RCC 7860 (cell line): ENCODE measurements at regions not wholly inside any gene's neighbourhood (a gene's known extent, or its start where the extent isn't known, plus 50 kb on each side); places are given as distances from the start of the nearest gene placed in this dataset.

Source experiments
- DNase-seq: peaks from one replicate; pipeline ENCODE4 v3.0.0-alpha.2; 2015; ENCODE audit warnings: low spot score
- FAIRE-seq: peaks from 2 replicates; lab custom pipeline; 2012; peaks lifted over from hg19 to GRCh38; lab: Jason Lieb, UNC

DNA sequence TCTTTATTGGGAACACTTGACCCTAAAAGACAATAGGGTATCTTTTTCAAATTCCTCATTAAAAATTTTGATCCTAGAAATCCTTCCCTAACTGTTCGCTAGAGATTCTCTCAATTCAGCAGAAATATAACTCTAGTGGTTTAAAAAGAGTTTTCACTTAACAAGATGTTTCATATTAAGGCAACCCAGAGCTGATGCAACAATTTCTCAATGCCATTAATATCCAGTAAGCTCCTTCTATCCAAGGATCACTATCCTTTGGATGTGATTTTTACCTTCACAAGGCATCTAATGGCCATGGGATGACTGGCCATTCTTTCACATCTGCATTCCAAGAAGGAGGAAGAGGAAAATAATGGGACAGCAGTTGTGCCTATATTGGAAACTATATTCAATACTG lies 183.4 kb downstream of the ANKRD50 start:
- no peak for FAIRE-seq

DNA sequence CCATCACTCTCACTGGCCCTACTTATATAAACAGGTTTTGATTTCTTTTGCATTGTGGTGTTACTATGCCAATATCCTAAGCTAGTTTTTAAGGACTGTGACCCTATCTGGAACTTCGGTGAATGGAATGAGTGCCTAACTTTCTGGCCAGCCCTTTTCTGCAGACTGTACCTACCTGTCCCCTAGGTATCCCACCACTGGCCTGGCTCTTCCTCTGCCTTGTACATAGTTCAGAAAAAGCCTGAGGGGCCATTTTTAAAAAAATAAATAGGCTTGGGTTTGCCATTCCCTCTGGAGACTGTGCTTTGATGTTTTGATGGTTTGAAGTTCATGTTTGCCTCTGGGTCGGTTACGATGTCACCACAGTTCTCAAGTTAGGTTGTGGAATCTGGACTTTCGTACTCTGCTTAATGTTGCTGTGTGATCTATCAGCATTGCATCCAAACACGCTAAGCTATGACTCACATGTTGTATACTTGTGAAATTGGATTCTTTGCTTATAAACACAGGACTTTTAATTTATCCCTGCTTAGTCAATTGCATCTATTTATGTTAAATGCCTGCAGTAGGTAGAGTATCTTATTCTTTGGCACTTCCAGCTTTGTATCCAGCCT lies 182.0 kb downstream of the ANKRD50 start:
- no peak for FAIRE-seq
- no peak for DNase-seq

More for the DNA sequence above, 183.4 kb downstream of the ANKRD50 start:
- no peak for DNase-seq

DNA sequence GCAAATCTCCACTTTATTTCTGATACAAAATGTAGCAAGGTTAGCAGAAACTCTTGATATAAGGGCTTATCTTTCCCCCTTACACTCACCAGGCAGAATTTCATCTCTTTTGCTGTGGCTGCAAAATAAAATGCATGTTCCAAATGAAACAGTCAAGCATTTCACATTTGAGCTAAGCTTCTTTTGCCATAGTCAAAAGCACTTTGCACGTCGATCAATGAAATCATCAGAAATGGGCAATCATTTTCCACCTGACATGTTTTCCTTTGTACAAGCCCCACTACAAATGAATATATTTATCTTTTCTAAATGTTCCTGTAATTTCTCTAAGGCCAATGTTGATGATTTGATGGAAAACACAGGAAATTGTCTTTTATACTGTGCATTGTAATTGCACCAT lies 178.4 kb downstream of the ANKRD50 start:
- no peak for FAIRE-seq

DNA sequence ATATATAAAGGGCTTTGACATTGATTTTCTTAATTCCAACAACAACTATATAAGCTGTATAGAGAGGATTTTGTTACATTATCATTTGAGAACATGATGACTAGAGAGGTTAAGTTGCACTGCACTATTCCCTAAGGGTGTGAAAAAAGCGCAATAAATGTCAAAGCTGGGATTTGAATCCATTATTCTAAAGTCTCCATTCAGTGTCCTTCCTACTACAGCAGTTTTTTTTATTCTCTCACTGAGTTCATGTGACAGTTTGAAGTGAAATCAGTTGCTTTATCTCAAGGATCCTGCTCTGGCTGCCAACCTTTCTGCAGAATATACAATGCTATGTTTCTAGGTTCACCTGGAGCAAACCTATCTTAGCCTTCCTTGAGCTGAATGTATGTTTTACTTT lies 177.5 kb downstream of the ANKRD50 start:
- FAIRE-seq (no peak), DNase-seq (no peak)

More for the DNA sequence above, 178.4 kb downstream of the ANKRD50 start:
- no peak for DNase-seq

DNA sequence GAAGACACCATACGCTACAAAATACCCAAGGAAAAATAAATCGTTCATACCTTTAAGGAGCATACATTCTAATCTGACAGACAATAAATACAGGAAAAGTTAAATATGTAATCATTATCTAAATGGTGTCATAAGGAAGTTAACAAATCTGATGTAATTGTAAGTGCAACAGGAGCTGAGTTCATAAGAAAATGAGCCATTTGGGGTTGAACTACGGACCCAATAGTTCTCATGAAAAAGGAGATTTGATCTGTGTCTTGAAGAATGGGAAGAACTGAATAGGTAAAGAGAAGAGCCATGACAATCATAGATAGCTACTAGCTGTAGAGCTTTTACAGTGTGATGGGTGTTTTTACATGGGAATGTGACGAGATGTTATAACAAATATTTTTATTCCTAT lies 175.6 kb downstream of the ANKRD50 start:
- DNase-seq (no peak), FAIRE-seq (no peak)

DNA sequence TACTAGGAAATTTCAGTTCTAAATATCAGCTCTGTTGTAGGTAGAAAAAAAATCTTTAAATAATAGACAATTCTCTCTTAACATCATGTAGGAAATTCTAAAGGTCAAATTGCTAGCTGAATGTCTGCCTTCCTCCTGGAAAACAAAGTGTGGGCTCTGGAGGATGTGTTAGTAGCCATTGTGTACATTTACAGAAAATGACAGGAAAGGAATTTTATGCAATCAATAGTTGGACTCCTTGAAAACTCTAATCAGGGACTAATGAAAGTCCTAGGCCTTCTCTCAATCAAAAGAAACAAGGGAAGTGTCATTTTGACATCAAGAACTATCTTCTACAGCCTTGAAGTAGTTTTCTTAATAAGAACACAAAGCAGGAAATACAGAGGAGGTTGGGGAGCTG lies 174.6 kb downstream of the ANKRD50 start:
- DNase-seq (no peak), FAIRE-seq (no peak)

DNA sequence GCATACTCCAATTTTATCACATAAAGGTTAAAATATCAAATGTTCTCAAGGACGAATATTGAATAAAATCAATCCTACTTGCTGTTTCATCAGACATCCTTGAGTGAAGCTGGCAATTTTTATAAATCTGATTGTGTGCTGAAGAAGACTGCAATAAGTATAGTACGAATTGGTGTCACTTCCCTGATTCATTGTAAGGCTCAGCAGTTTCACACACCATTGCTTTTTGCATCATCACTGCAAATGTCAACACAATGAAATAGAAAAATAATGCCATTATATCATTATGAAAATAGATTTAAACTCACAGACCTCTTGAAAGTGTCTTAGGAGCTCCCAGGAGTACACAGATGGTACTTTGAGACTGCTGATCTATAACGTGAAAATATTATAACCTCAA lies 172.5 kb downstream of the ANKRD50 start:
- DNase-seq: no peak
- no peak for FAIRE-seq

DNA sequence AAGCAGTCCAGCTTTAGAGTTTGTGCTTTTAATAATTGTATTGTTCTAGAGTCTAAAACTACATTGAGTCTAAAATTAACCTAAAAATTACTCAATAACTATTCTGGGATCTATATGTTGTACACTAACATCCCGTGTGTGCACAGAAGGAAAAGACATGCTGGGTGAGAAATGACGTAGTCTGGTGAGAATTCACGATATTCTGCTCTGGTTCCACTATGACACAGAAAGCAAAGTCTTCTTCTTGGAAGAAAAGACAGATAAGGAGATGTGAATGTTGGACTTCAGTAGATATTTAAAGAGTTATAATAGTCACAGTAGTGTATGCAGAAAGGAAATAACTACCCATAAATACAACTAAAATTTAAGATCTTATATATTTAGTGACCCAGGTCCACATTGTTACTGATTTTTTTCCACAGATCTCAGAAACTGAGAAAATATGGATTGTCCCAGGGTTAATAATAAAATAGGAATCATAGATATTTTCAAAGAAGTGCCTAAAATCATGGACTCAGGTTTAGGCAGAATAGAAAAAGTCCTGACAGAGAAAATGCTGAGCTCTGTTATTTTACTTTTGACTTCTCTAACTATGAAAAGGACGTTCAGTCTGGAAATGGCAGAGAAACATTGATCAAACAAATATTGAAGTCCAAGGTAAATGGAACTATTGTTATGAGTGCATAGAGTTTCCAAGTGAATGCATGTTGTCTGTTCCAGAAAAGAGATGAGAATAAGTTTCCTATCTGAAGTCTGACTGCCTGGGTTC lies 170.7 kb downstream of the ANKRD50 start:
- DNase-seq (no peak), FAIRE-seq (no peak)

DNA sequence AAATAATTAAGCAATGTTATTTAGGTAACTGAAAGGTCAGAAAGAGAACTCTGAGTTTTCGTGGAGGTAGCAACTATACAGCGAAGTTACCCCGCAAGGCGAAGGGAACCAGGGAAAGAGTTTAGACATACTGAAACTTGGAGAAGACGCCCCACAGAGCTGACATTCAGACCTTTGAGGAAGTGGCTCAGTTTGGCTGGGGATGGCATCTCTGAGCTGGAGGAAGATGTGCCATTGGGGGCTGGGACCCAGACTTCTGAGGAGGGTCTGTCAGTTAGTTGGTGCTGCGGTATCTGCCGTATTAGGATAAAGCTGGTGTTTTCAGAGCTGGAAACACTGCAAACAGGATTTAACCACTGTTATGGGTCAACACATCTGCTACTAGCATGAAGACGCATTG lies 156.6 kb downstream of the ANKRD50 start:
- DNase-seq: no peak
- FAIRE-seq: no peak

DNA sequence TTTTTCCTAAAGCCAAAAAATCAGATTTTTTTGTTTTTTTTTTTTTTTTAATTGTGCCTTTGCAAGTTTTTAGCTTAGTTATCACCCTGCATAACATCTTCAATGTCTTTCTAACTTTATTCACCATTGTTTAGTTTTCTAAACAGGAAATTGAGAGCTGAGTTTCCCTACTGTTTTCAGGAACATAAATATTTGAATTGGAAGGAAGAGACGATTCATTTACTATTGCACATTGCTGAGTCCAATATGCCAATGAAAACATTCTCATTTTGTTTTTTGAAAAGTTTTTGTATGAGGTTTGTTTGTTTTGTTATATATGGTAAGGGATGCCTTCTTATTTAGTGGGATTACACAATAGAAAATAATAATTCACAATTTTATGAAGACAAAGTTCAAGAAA lies 148.4 kb downstream of the ANKRD50 start:
- no peak for DNase-seq
- FAIRE-seq: no peak

DNA sequence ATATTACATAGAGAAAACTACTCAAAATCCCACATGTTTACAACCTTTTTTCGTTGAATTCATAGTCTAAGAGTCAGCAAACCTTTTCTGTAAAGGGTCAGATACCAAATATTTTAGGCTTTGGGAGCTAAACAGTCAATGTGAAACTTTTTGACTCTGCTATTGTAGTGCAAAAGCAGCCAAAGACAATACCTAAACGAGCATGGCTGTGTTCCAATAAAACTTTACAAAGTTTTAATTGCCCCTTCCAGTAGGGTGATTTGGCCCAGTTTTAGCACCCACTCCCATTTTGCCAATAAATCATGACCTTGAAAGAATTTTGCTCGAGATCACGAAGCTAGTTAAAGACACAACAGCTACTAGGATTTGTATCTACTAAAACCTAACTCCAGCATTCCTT lies 147.2 kb downstream of the ANKRD50 start:
- no peak for FAIRE-seq

DNA sequence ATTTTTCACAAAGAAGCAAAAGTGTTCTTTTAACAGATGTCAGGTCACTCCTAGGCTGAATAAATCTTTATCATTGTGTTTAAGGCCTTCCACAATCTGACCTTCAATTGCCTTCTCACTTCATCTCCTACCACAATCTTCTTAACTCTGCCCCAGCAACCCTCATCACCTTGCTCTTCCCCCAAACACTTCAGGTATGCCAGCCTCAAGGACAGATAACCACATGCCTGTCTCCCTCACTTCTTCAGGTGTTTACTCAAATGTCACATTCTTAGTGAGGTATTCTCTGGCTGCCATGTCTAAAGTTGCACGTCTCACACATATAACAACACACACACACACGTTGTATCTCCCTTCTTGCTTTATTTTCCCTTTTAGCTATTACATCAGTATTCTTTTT lies 146.5 kb downstream of the ANKRD50 start:
- FAIRE-seq: no peak
- no peak for DNase-seq

More for the DNA sequence above, 147.2 kb downstream of the ANKRD50 start:
- no peak for DNase-seq

DNA sequence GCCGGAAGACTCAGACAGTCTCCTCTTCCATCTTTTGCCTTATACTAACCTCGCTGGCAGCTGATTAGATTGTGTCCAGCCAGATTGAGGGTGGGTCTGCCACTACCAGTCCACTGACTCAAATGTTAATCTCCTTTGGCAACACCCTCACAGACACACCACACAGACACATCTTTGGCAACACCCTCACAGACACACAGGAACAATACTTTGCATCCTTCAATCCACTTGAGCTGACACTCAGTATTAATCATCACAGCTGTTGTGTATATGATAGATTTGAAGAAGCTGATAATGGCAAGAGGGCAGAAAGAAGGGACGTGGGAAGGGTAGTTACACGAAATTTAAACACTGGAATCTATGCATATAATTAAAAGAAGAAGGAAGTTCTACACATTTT lies 139.5 kb downstream of the ANKRD50 start:
- no peak for FAIRE-seq
- DNase-seq: no peak

DNA sequence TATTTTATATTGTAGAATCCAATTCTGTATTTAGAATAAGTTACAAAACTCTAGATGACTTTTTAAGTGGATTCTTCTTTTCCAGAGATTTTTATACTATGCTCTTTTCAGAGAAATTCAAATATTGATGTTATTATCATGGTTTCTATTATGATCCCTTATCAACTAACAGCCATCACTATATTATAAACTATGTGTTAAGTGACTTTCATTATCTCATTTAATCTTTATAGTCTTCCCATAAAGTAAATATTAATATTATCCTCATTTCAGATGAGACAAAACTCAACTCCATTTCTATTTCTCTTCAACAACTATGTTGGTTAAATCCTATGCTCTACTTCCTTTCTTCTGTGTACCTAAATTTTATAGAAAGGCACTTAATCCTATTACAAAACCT lies 132.6 kb downstream of the ANKRD50 start:
- no peak for FAIRE-seq
- DNase-seq: no peak

DNA sequence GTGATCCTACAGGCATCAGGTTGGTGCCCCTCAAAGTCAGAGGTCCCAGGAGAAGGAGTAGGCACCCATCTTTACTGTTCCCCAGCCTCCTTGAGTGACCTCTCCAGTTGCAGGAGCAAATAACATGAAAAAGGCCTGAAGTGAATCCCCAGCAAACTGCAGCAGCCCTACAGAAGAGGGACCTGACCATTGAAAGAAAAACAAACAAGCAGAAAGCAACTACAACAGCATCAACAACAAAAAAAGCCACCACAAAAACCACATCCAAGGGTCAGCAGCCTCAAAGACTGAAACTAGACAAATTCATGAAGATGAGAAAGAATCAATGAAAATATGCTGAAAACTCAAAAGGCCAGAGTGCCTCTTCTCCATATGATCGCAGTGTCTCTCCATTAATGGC lies 128.7 kb downstream of the ANKRD50 start:
- FAIRE-seq (no peak), DNase-seq (no peak)

DNA sequence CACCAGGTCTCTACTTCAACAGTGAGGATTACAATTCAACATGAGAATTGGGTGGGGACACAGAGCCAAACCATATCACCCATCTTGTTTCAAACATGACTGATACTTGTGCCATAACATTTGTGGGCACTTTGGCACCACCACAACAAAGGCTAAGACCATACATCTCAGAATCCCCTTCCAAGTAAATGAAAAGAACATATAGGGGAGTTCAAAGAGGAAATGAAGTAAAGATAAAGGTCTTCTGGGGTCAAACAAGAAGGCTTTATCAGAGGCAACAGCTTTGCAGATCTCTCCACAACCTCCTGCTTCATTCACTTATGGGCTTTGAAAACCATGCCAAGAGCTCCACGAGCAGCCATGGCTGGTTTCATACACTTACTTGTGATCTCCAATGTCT lies 122.7 kb downstream of the ANKRD50 start:
- FAIRE-seq: no peak
- DNase-seq: no peak

DNA sequence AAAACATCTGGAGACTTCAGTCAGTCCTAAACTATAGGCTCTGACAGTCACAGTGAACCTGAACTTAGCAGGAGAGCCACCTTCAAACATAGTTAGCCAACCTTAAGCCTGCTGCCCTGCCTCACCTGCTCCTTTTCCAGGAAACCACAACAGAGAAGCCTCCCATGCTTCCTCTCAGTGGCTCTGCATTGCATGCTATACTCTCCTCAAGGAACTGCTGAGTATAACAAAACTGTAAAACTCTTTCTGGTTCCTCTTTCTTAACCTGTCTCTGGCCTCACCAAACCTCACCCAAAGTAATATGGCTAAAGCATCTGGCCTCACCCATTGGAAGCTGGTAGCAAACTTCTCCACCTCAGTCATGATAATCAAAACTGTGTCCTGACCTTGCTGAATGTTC lies 122.1 kb downstream of the ANKRD50 start:
- FAIRE-seq: no peak
- no peak for DNase-seq

DNA sequence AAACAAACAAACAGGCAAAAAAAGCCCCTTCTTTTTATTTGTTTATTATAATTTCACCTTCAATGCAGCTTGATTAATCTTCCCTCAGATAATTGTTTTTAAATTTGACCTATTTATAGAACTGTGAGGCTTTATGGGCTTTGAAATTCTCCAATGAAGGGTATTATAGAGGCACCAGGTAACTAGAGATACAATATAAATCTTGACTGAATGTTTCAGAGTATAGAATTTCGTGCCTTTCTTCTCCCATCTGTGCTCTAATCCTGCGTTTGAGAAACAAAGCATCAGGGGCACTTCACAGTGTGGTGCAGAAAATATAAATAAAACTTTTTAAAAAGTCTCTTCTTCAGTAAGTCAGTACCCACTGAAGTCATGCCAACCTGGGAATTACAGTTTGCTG lies 120.9 kb downstream of the ANKRD50 start:
- no peak for FAIRE-seq

DNA sequence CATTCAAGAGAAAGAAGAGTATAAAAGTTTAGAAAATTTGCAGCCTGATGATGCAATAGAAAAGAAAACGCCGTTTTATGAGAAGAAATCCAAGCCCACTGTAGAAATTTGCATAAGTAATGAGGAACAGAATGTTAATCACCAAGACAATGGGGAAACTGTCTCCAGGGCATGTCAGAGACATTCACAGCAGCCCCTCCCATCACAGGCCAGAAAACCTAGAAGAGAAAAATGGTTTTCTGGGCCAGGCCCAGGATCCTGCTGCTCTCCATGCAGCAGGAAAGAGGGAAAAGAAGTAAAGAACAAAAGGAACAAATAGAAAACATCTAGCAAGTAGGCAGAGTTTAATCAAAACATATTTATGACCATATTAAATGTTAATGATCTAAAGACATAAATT lies 119.0 kb downstream of the ANKRD50 start:
- FAIRE-seq (no peak), DNase-seq (no peak)

More for the DNA sequence above, 120.9 kb downstream of the ANKRD50 start:
- DNase-seq: no peak

DNA sequence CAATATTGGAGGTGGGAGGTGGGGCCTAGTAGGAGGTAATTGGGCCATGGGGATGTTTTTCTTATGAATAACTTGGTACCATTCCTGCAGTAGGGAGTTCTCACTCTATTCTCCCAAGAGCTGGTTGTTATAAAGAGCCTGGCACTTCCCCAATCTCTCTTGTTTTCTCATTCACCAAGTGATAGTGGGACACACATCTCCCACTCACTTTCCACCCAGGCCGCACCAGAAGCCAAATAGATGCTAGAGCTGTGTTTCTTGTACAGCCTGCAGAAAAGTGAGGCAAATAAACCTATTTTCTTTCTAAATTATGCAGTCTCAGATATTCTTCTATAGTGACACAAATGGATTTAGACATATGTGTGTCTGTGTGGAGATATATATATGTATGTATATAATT lies 117.6 kb downstream of the ANKRD50 start:
- DNase-seq (no peak), FAIRE-seq (no peak)

DNA sequence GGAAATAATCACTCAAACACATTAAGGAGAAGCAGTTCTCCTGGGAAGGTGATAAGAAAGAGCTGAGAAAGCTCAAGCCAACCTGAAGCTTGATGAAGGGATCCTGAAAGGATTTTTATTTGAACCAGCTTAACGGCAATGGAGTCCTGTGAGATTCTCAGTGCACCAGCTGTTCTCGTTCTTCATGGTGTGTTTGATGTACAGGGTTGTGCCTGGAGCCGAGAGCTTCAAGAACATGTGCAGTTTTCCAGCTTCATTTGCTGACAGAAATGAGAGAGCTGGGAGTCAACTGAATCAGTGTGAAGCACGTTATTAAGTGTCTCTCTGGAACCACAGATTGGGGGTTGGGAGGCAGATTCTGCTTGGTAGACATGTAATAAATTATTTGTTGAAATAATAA lies 115.7 kb downstream of the ANKRD50 start:
- no peak for DNase-seq
- no peak for FAIRE-seq

DNA sequence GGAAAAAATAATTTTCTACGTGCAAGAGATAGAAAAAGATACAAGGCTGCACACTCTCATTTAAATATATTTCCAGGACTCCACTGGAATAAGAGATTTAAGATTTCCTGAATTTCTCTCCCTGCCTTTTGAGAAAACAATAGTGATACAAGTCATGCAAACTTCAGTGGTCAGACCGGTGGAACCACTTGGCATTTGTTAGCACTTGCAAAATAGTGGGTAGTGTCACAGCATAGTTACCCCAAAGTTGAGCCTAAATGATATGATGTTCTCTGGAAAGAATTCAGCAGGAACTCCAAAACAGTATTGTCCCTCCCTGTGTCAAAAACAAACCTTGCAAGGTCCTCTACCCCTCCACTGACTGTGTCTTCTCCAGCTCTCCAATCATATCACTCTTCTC lies 102.3 kb downstream of the ANKRD50 start:
- no peak for FAIRE-seq
- DNase-seq: no peak
